Stimulated activated CD4-positive, alpha-beta T cell treated with anti-CD3 and anti-CD28 coated beads, Interleukin-15, amount 100 ng/mL, for 1 hour (primary cell): ENCODE measurements at regions not wholly inside any gene's neighbourhood (a gene's known extent, or its start where the extent isn't known, plus 50 kb on each side); places are given as distances from the start of the nearest gene placed in this dataset.

Source experiments
- DNase-seq, 2 donors: peaks; one replicate each; pipeline ENCODE4 v3.0.0-alpha.2; 2020; ENCODE audit warnings: low read depth in 1 of 2, low spot score in 1 of 2

DNA sequence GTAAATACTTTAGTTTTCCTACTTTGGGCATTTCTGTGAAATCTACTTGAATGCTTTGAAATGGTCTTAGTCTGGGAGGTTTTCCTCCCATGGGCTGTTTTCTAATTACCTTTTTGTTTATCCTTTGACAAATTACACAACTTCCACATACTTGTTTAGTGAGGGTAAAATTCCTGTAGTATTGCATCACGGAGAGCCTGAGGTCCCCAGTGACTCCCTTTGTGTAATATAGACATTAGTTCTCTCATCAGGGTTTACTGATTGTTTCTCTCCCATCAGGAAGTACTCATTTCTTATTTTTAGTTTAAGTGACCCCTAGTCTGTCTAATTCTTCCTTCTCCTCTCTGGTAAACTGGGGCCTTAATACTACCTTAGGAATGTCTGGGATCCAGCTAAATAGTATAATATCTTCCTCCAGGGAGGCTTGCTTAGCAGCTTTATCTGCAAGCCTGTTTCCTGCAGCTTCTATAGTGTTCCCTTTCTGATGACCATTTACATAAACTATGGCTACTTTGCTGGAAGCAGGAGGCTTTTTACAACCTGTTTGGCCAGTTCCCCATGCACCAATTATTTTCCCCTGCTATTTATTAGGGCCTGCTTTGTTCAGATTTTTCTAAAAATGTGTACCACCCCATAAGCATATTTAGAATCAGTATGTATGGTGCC, 87.2 kb upstream of the XCR1 start:
- DNase-seq, result no peak

DNA sequence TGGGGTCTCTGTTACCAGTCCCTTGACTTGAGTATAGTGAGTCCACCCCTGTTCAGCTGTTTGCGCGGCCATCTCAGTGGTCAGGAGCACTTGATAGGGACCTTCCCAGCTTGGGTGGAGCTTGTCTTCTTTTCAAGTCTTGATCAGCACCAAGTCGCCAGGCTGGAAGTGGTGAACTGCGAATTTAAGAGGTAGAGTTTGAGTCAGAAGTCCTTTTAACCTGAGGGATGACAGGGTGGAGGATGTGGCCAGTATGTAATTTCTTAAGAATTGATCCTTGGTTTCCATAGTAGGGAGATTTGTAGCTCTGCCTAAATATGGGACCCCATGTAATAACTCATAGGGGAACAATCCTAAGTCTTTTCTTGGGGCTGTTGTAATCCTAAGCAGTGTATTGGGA, 86.3 kb upstream of the XCR1 start:
- no peak for DNase-seq

DNA sequence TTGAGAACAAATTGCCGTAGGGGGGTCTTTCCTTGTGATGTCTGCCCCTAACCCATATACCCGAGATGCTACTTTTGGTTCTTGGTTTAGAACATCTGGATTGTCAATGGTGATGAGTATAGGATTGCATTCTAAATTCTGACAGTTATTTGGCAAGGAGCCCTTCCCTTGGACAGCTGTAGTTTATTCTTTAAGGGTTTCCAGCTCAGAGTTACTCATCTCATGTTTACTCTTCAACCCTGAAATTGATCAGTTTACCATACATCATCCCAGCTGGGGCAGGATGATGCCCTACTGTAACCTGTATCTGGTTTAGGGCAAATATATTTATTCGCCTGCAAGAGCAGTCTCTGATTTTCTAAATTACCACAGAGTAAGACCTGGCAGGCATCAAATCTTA, 85.7 kb upstream of the XCR1 start:
- no peak for DNase-seq

DNA sequence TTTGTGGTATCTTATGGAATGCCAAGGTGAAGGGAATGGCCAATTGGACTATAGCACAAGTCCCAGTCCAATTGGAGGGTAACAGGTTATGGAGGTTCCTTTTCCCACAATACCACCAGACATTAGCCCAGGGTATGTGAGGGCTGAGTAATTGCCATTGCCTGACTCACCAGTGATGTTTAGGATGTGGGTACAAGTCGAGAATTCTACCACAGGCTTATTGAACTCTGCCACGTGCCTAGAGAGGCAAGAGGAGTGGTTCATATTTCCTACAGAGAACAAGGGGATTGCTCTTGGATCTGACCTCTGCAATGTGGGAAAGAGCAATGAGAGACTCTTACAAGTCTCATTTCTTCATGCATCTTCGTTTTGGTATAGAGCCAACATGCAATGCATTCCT, 85.0 kb upstream of the XCR1 start:
- no peak for DNase-seq

DNA sequence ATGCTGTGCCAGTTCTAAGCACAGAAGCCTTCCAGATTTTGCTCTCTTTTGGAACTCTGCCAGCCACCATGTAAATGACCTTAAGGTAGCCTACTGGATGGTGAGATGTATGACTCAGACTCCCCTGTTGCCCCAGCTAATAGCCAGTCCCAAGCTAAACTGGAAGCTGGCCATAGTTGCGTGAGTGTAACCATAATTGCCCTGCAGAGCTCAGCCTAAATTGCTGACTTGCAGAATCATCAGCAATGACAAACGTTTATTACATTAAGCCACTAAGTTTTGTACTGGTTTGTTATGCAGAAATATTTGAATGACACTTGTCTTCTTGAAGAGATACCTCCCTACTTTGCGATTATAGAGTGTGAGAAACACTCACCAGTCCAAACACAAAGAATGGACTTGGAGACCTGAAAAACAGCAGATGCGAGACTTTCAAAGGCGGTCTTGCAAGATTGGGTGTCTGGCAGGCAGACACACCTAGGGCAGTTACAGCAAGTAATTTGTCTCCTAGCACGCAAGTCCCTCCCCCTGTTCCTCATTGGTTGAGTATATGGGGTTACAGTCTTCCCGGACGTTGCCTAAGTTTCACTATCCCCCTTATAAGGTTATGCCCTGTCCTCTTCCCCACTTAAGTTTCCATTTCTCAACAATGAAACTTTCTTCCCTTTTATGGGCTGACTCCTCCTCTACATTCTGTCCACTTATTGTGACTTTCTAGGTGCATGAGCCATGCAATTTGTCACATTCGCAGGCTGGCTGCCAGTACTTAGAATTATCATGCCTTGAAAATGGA, 83.6 kb upstream of the XCR1 start:
- no peak for DNase-seq

DNA sequence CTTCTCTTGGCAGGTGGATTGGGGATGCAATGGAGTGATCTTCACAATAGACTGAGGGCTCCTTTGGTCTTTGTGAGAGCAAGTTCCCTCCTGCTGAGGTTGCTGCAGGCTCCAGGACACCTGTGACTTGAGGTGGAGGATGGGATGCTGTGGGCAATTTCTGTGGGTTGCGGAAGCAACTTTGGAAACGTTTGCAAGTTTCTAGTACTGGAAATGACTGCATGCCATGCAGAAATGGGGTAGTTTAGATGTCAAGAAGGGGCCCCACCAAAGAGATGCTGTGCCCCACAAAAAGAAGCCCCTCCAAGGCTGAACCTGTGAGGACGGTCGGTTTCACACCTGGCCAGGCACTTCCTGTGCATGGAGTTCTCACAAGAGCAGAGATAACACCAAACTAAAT, 80.4 kb upstream of the XCR1 start:
- DNase-seq, result no peak

DNA sequence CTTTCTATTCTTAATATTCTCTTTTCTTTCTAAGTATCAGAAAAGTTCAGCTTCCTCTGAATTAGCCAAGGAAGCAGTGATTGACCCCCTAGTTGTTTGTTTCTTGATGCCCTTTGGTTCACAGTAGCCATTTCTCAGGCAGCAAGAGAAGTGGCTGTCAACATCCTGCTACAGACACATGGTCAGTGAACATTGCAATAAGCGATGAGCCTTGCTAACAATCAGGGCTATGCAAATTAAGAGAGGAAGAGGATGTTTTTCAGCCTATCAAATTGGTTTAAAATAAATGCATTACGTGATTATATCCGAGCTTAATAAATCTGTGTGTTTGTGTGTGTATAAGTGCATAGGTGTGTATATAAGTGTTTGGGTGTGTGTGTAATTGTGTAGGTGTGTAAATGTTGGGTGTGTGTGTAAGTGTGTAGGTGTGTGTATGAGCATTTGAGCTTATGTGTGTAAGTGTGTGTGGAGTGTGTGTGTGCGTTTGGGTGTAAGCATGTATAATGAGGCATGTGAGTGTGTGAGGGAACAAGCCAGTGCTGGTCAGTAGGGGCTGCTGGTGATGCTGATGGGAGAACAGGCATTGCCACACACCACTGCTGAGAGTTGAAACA, 78.1 kb upstream of the XCR1 start:
- no peak for DNase-seq

DNA sequence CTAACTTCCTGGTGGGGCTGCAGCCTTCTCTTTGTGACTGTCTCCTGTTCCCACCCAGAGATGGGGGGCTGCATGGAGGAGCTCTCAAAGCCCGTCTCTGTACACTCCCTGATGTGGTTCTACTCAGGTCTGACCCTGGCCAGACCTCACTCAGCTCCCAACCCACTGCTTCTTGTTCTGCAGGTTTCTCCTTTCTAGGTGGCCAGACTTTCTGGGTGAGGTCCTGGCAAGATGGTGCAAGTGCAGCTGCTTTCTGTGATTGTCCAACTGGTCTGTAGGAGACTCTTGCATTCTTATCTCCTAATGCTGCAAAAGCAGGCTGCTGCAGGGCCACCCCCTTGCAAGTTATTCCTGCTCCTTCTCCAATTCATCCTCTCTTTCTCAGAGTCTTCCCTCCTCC, 77.4 kb upstream of the XCR1 start:
- DNase-seq, result no peak

DNA sequence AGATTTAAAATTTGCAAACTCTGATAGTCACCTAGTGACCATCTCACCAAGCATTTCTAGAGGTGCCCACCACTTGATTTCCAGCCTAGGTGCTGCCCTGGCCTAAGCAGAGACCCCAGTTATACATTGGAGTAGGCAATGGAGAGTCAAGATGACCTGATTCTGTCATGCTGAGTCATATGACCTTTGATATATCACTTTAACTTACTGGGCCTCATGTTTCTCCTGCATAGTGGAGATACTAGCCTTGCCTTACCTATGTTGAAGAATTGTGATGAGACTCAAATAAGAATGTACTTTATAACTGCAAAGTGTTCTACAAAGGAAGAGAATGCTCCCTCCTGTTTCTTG, 75.5 kb upstream of the XCR1 start:
- DNase-seq, result no peak

DNA sequence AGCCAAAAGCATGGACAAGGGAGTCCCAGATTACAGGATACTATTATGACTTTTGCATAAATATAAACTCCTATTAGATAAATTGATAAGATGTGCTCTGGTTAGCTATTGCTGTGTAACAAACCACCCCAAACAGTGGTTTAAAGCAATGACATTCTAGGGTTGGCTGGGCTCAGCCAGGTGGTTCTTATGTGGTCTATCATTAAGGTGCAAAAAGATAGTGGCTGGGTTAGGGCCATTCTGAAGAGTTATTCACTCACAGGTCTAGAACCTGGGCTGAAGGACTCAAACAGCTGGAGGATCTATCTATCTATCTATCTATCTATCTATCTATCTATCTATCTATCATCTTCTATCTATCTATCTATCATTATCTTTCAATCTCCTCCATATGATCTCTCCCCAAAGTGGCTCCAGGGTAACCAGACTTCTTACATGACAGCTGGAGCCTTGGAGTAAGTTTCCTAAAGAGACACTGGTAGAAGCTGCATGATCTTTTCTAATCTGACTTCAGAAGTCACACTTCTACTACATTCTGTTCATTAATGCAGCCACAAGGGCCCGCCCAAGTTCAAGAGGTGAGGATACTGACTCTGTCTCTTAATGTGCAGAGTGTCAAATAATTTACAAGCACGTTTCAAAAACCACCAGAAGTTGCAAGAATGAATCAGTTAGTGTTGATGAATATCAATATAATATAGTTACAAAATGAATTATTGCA, 74.9 kb upstream of the XCR1 start:
- no peak for DNase-seq

DNA sequence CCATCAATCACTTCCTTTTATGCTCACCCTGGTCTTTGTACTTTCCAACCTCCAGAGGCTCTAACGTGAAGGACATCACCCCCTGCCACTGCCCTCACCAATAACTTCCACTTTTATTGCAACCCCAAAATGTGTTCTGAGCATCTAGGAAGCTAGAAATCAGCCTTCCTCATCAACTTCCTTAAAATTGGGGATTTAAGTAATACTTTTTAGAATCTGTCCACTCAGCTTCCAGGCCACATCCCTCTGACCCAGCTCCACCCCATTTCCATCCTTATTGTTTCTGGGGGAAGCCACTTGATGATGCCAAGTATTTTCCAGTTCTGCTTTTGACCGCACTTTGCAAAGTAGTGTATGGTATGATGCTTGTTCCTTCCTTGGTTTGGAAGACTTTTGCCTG, 73.5 kb upstream of the XCR1 start:
- DNase-seq, result no peak

DNA sequence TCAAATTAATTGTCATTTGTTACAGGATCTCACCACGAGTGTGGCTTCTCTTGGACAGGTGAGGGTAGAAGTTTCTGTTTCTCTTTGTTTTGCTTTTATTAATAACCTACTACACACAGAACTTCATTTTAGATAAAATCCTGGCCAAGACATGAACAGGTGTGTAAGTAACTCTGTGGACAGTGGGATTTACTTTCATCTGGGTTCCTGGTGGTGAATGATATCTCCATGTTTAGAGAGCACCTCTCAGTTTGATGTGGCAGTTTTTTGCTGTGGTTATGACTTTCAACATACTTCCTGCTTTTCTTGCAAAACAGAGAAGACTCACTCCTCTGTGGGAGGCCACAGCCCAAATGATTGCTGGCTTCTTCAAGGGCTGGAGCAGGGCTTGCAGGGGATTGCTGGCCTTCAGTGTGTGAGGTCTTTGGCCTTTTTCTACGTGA, 71.1 kb upstream of the XCR1 start:
- peak in 1 of 2 donors; percentile 13 for DNase-seq

DNA sequence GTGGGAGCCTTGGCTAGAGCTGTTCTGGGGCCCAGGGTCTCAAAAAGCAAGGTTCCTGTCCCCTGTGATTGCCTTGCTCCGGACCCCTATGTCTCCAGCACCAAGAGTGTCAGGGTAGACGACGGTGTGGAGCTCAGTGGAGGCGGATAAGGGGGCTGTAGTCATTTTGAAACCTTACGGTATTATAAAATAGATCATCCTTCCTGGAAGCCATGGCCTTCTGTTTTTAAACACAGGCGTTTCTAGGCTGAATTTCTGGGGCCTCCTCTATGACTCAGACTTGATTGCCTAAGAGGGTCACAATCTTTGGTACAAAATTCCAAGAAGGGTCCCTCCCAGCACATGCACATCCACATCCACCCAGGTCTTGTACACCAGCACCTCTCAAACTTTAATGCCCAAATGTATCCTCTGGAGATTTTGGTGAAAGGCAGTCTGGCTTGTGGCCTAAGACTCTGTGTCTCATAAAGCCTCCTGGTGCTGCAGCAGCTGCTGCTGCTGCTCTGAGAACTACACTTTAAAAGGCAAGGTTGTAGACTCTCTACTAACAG, 70.5 kb upstream of the XCR1 start:
- no peak for DNase-seq

DNA sequence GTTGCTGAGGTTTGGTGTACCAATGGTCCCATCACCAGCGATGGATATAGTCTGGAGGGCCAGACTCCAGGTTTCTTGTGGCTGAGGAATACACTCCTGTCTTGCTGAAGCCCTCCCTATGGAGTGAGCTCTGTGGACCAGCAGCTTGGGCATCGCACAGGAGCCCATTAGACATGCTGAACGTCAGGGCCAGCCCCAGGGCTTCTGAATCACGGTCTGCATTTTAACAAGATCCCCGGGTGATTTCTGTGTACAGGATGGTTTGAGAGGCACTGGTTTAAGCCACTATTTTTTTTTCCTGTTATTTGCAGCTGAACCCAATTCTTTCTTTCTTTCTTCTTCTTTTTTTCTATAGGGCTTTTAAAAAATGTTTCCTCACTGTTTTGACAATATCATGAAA, 69.5 kb upstream of the XCR1 start:
- no peak for DNase-seq

DNA sequence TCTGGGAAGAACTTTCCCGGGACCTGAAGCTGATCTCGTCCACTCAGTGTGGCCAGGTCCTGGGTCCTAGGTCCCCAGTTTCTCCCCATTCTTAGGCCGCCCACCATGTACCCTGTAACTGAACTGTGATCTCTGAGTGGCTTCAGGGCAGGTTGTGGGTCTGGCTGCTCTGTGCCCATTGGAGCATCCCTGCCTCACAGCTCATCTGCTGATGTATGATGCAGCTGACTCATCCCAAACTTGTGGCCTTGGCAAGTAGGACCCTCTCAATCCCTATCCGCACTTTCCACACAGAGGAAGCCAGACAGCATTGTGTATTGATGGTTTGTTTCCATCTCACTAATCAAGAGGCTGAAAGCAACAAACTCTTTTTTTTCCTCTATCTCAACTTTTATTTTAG, 69.1 kb upstream of the XCR1 start:
- no peak for DNase-seq

DNA sequence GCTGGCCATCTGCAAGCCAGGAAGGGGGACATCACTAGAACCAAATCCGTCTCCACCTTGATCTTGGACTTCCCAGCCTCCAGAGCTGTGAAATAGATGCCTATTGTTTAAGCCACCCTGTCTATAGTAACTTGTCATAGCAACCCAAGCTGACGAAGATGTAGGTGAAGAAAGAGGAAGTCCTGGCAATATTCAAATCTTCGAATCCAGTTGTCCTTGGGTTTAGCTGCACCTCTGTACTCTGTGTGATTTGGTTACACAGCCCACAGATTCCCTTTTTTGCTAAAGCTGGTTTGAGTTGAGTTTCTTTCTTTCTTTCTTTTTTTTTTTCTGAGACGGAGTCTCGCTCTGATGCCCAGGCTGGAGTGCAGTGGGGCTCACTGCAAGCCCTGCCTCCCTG, 68.0 kb upstream of the XCR1 start:
- no peak for DNase-seq

DNA sequence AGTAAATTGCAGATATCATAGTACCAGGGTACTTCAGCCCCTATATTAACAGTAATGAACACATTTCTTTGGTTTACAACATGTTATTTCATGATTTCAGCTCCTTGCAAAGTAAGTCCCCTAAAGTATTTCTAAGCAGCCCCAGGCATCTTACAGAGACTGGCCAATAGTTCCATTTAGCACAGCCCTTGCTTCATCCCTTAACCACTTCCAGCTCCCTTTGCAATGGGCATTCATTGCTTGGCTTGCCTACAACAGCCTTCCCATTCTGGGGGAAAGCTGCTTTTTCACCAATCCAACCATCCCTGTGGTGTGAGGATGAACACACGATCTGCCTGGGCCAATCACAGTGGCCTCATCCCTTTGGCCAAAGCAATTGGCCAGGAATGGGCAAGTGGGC, 67.2 kb upstream of the XCR1 start:
- no peak for DNase-seq

DNA sequence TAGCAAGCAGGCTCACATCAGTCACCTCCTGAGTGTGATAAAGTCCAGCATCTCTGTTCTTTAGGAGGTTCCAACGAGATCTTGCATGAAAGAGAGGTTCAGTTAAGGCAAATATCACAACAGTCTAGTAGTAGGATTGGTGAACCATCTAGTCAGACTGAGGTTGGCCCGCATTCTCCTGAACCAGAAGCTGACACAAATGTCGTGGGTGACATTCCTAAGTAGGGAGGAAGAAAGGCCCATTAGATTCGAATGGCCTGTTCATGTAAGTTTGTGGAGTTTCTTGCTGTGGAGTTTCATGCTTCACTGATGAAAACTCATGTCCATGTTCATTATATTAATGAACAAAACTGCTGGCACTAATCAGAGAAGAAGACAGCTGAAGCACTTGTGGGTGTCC, 66.7 kb upstream of the XCR1 start:
- DNase-seq, result no peak

DNA sequence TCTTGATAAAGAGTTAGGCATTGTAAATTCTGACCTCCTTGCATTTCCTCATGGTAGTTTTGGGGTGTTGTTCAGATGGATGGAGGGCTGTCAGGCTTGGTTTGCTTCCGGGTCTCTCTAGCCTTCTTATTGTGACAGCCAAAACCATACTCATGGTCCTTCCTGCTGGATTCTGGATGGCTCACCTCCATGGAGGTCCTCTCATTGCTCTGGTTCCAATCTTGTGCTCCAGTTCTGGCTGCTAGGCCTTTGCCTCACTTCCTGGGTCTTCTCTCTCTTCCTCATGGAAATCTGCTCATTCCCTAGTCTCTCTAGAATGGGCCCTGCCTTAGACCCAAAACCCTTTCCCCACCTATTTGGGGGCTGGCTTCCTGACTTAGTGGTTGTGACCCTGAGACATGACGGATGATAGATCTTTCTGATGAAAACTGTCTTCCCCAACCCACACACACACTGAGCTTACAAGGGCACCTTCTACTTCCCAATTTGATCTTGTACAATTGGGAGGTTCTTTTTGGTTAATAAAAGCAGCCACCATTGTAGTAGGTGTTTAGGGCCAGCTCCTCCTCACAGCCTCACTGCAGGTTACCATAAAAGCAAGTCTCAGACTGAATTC, 66.2 kb upstream of the XCR1 start:
- DNase-seq, result no peak

DNA sequence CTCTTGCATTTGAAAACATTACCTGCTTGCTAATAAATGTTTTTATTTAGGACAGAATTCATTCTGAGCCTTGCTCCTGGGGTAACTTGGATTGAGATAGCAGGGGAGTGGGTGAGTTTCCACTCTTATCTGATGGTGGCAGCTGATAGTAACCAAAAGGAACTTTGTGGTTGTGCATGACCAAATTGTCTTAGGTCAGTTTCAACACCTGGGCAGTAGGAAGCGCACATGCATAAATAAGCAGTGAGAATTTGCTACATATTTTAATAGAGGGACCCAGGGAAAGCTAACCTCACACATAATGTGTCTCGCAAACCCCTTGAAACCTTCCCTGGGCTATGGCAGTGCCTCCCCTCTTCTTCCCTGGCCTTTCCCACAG, 65.4 kb upstream of the XCR1 start:
- no peak for DNase-seq
